NCI-H2107 (cell line): ENCODE measurements at regions not wholly inside any gene's neighbourhood (a gene's known extent, or its start where the extent isn't known, plus 50 kb on each side); places are given as distances from the start of the nearest gene placed in this dataset.

Experiments
- DNase-seq: peaks from one replicate; lab custom pipeline; 2025; lab: John Stamatoyannopoulos, UW

DNA sequence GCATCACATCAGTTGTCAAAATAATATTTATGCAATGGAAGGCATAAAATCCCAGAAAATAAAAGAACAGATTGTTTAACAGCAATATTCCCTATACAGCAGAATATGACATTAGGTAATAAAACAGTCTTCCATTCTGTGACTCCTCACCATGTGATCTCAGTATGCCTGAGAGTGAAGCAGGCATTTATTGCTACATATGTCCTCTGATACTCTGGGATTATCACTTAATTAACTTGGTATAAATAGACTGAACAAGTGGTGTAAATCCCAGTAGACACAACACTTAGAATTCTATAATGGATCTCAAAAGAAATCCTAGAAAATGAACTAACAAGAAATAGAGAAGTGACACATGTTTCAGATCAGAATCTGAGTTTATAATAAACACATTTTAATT, 841.3 kb downstream of the PDHA2 start:
- DNase-seq, result no peak

GRCh38 chr4:96685691-96686090, 845.8 kb downstream of the PDHA2 start:
- no peak for DNase-seq

GRCh38 chr4:96691521-96691920, 851.6 kb downstream of the PDHA2 start:
- no peak for DNase-seq

DNA sequence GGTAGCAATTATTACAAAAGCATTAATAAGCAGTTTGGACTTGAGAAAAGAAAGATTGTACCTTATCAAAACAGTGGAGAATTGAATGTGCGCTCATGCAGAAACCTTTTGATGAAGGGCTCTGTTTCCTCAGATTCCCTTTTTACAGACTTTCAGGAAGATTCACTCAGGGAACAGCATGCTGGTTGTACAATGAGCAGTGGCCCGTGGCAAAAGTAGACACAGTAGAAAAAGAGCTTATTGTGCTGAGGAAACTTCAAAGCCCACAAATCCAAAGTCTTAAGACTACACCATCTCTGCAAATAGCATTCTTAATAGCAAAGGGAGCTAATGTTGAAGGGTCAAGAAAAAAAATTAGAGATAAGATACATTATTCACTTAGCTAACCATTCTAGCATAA, 858.9 kb downstream of the PDHA2 start:
- no peak for DNase-seq

DNA sequence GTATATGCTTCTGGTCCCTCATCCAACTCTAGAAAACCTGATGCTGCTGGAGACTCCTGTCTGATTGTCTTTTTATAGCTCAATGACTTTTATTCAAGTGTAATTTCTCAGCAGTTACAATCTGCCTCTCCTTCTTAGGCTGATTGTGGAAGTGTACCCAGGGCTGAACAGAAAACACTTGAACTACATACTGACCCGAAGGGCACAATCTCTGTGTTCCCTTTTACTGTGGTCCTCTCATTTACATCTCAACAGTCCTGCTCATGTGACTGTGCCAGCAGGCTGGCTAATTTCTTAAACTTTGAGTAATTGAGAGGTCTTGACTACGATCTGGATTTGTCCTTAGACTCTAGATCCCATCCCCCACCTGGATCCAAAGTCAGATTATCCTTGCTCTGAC, 863.4 kb downstream of the PDHA2 start:
- DNase-seq, result no peak

DNA sequence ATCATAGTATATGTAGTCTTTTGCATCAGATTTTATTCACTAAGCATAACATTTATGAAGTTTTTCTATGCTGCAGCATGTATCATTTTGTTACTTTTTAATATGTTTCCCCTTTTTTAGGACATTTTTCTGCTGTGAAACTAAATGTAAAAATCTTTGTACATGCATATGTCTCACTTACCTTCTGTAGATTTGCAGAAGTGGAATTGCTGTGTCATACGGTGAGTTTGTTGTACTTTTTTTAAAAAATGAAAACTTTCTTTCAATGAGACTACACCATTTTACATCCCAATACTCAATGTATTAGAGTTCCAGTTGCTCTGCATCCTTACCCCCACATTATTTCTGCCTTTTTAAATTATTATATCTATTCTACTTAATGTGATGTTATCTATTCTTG, 868.9 kb downstream of the PDHA2 start:
- no peak for DNase-seq

DNA sequence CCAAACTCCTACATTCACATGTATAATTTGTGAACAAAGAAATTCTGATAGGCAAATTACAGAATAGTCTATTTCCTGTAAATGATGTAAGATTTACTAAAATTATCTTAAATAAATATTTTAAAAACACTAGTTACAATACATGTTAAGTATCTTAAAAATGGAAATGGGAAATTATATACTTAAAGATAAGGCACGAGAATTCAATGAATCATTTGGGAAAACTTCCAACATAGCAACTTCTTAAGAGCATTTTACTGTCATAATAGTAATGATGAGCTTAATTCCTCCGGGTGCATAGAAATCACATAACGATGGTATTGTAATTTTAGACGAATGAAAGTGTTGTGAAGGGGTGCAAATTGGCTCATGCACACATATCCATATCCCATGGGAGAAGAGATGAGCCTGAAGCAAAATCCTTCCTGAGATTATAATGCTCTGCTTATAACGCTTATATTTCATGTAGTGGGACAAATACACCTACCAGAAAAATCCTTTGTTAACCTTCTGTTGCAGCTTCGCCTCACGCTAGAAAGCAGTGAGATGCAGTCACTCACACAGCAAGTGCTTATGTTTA, 873.5 kb downstream of the PDHA2 start:
- no peak for DNase-seq

- no peak for DNase-seq
These were observed 889.7 kb downstream of the PDHA2 start for GRCh38 chr4:96729641-96730040.

- no peak for DNase-seq
These were observed 890.5 kb downstream of the PDHA2 start for GRCh38 chr4:96730432-96730831.

GRCh38 chr4:96736352-96736889, 896.5 kb downstream of the PDHA2 start:
- no peak for DNase-seq

- DNase-seq, result no peak
These were observed 899.2 kb downstream of the PDHA2 start for GRCh38 chr4:96739101-96739500.

DNA sequence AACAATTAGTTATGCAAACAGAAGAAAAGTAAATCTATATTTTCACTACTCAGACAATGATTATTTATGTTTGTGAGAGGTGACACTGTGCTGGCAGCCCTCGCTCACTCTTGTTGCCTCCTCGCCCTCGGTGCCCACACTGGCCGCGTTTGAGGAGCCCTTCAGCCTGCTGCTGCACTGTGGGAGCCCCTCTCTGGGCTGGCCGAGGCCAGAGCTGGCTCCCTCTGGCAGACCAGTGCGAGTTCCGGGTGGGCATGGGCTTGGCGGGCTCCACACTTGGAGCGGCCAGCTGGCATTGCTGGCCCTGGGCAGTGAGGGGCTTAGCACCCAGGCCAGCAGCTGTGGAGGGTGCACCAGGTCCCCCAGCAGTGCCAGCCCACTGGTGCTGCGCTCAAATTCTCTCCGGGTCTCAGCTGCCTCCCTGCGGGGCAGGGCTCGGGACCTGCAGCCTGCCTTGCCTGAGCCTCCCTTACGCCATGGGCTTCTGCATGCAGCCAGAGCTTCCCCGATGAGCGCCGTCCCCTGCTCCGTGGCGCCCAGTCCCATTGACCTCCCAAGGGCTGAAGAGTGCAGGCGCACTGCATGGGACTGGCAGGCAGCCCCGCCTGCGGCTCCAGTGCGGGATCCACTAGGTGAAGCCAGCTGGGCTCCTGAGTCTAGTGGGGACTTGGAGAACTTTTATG, 902.6 kb downstream of the PDHA2 start:
- no peak for DNase-seq

- no peak for DNase-seq
These were observed 904.8 kb downstream of the PDHA2 start for GRCh38 chr4:96744676-96745075.

DNA sequence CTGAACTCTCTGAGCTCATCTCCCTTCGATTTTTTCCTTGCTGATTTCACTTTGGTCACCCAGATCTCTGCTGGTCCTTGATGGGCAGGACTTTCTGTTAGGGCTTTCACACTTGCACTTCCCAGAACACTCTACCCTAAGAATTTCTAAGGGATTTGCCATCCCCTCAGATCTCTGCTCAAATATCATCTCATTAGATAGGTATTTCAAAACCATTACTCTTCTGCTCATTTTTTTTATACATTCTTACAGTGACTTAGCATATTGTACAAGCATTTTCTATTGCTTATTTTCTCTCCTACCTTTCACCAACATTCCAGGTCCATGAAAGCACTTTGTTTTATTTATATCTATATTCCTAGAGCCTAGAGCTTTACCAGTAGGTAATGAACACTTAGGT, 913.3 kb downstream of the PDHA2 start:
- no peak for DNase-seq

DNA sequence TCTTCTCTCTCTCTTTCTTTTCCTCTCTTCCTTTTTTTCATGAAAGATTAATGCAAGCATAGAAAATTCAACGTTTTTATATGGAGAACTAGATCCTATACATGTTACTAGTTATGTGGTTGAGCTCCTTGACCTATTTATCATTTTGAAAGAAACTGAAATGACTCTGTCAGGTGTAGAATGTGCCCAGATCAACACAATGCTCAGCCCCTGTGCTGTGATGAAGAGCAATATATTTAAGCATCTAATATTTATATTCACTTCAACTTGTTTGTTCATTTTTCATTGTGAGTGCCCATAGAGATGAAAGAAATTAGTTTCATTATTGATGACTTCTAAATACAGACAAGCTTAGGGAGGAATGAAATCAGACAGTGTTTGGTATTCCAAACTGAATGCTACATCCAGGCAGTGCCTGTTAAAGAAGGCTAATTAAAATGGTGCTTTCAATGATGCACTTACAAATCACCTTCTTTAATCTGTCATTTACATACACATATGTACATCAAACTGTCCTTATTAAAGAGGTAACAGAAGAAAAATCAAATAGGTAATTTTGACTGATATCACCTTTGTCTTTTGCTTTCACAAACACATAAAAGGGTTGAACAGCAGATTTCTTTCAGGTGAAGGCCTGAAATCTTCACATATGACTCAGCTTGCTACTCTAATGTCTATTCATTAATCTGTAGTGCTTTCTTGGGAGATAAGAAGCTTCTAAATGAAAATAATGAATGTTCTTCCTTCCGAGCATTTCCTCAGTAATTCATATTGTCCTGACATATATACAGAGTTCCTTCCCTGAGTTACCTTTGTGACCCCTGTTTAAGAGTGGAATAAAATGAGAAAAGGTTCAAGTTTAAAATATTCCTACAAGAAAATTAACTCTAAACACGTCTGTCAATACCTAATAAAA, 915.9 kb downstream of the PDHA2 start:
- no peak for DNase-seq

- no peak for DNase-seq
These were observed 916.7 kb downstream of the PDHA2 start for GRCh38 chr4:96756584-96756983.

GRCh38 chr4:96763546-96763945, 923.7 kb downstream of the PDHA2 start:
- DNase-seq, result no peak

- DNase-seq, result no peak
These were observed 926.5 kb downstream of the PDHA2 start for GRCh38 chr4:96766359-96766758.

DNA sequence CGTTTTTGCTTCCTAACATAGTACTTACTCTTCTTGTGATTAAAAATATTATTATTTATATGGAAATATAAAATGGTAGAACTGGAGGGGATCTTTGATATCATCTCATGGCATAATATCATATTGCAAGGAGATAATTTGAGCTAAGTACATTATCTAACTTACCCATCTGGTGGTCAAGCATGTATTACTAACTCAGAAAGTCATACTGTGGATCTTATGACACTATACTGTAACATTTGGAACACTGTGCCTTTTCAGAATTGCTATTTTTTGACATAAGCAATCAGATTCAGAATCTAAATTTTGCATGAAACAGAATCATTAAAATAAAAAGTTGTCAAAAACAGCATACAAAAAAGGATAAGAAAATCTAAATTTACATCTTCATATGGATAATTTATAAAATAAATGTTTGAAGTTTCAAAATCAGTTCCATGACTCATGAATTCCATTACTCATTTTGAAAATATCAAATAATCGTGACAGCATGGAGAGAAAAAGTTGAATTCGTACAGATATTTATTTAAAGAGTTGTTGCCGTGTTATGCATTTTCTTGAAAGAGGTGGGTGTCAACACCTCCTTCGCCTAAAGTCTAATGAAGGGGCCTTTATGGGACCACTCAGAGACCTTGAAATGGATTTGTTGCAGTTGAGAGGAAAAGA, 928.1 kb downstream of the PDHA2 start:
- DNase-seq, result no peak

DNA sequence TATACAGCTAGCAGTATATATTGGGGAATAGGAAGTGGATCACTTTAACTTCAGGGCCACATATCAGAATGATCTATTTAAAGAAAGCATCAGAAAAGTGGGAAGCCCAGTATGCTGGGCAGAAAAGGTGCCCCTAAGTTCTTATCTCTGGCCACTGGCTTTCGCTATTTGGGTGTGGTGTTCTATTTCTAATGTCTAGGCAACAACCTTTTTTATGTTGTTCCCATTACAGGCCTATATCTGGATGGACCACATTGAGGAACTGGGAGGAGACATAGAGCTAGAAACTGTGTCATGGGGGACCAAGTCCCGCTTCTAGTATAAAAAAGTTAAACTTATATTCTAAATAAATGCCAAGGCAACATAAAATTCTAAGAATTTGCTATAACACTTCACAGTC, 935.6 kb downstream of the PDHA2 start:
- DNase-seq, result no peak

DNA sequence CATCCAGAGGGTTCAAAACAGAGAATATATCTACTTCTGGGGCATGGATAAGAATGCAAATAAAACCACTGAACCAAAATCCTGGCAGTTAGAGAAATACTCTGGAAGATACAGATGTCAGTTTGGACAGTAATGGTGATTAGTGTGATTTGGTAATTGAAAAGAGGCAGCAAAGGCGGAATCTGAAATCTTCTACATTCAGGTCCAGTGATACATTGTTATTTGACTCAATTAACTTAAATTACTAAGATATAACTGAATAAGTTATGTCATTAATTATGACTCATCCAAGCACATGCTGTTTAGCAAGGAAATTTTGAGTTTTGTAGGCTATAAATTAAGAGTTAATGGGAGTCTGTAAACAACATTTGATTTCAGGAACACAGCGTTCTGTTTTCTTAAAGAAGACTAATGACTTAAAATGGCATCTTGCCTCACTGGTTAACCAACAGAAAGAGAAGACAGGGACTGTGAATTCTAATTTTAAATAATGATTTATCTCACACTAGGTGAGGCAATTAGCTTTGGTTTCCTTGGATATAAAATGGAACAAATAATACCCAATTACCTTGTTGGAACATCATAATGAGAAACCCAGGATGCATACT, 937.1 kb downstream of the PDHA2 start:
- no peak for DNase-seq

DNA sequence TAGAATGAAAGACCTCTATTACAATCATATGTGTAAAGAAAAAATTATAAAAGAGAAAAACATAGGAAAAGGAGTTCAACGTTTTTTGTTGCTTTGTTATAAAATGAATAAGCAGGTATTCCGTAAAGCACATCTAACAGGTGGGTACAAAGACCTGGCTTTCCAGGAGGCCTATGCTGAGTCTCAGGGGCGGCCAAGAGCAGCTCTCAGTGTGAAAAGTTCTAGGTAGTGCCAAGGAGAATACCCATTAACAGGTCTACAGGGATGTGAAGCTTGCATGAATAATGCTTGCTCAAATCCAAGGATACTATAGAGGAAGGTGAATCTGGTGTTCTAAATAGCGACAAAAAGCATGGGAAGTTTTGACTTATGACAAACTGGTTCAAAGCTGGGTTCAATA, 944.4 kb downstream of the PDHA2 start:
- DNase-seq, result no peak
